Smooth muscle cell (in vitro differentiated cells): ENCODE measurements at regions not wholly inside any gene's neighbourhood (a gene's known extent, or its start where the extent isn't known, plus 50 kb on each side); places are given as distances from the start of the nearest gene placed in this dataset.

Source experiments
- DNase-seq: peaks from one replicate; lab custom pipeline; 2025; ENCODE audit not compliant: unreplicated experiment; lab: John Stamatoyannopoulos, UW
- H2AFZ ChIP-seq: fragments of 200-600 bp; sonication (generic); 2 replicates; pipeline ENCODE4 v1.6.0; 2016; ENCODE audit warnings: antibody characterized with exemption, low read depth, mild to moderate bottlenecking
- H3F3A ChIP-seq: fragments of 200-600 bp; sonication (generic); 2 replicates; pipeline ENCODE4 v1.6.0; 2017; ENCODE audit warnings: antibody characterized with exemption, low read depth
- H3K27ac ChIP-seq: fragments of 200-600 bp; sonication (generic); 2 replicates; pipeline ENCODE4 v1.5.1; 2016; ENCODE audit warnings: low read depth, mild to moderate bottlenecking
- H3K27me3 ChIP-seq: fragments of 200-600 bp; sonication (generic); 2 replicates; pipeline ENCODE4 v1.6.1; 2016; ENCODE audit warnings: low read depth, mild to moderate bottlenecking
- H3K36me3 ChIP-seq: fragments of 200-600 bp; sonication (generic); 2 replicates; pipeline ENCODE4 v1.5.1; 2016; ENCODE audit warnings: low read depth
- H3K4me1 ChIP-seq: fragments of 200-600 bp; sonication (generic); 2 replicates; pipeline ENCODE4 v1.5.1; 2016; ENCODE audit warnings: low read depth
- H3K4me2 ChIP-seq: fragments of 200-600 bp; sonication (generic); 2 replicates; pipeline ENCODE4 v1.6.0; 2016; ENCODE audit warnings: mild to moderate bottlenecking
- H3K4me3 ChIP-seq: fragments of 200-600 bp; sonication (generic); 2 replicates; pipeline ENCODE4 v1.5.1; 2016; ENCODE audit warnings: mild to moderate bottlenecking
- H3K79me2 ChIP-seq: fragments of 200-600 bp; sonication (generic); 2 replicates; pipeline ENCODE4 v1.6.0; 2016; ENCODE audit warnings: low read depth, mild to moderate bottlenecking
- H3K9ac ChIP-seq: fragments of 200-600 bp; sonication (generic); 2 replicates; pipeline ENCODE4 v1.6.0; 2016; ENCODE audit warnings: low read depth
- H3K9me3 ChIP-seq: fragments of 200-600 bp; sonication (generic); replicated peaks from 2 replicates; pipeline ENCODE4 v1.5.1; 2016; ENCODE audit warnings: low read depth
- H4K20me1 ChIP-seq: fragments of 200-600 bp; sonication (generic); 2 replicates; pipeline ENCODE4 v1.6.0; 2016; ENCODE audit warnings: low read depth
- WGBS: methylation state at CpG from one replicate; pipeline ENCODE4 v1.1.7; 2016; ENCODE audit warnings: low lambda C conversion rate; 5-methylcytosine and 5-hydroxymethylcytosine counted together
- TF ChIP-seq, protein P1 (sequence below): fragments of 200-600 bp; sonication (generic); IDR thresholded peaks from 2 replicates; pipeline ENCODE4 v1.5.1; 2017; ENCODE audit warnings: borderline replicate concordance, mild to moderate bottlenecking, antibody characterized with exemption; ENCODE audit not compliant: insufficient read depth, poor library complexity, severe bottlenecking

GRCh38 chr6:90413867-90414266 lies 117.2 kb upstream of the BACH2 start:
- Histone ChIP-seq H3K9ac (peak overlapping the region; percentile 26), H3F3A (peaks cover 4% of the 10 kb centered on the region), H3K4me3 (peak overlapping the region; percentile 39), H3K27ac (no peak overlapping the region), H2AFZ (peak overlapping the region; percentile 75), H3K27me3 (no peaks in the 10 kb centered on the region), H3K4me2 (peak overlapping the region; percentile 84), H3K36me3 (no peaks in the 10 kb centered on the region), H4K20me1 (no peaks in the 10 kb centered on the region), H3K9me3 (no peaks in the 10 kb centered on the region), H3K4me1 (peaks cover 10% of the 10 kb centered on the region), H3K79me2 (no peaks in the 10 kb centered on the region)
- no peak for DNase-seq
- TF ChIP-seq, protein P1, sequence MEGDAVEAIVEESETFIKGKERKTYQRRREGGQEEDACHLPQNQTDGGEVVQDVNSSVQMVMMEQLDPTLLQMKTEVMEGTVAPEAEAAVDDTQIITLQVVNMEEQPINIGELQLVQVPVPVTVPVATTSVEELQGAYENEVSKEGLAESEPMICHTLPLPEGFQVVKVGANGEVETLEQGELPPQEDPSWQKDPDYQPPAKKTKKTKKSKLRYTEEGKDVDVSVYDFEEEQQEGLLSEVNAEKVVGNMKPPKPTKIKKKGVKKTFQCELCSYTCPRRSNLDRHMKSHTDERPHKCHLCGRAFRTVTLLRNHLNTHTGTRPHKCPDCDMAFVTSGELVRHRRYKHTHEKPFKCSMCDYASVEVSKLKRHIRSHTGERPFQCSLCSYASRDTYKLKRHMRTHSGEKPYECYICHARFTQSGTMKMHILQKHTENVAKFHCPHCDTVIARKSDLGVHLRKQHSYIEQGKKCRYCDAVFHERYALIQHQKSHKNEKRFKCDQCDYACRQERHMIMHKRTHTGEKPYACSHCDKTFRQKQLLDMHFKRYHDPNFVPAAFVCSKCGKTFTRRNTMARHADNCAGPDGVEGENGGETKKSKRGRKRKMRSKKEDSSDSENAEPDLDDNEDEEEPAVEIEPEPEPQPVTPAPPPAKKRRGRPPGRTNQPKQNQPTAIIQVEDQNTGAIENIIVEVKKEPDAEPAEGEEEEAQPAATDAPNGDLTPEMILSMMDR = no peak
- 3% methylated on average over 8 of the region's 8 CpGs for WGBS

- Histone ChIP-seq H3F3A (peaks cover 4% of the 10 kb centered on the region), H3K9ac (peak overlapping the region; percentile 26), H3K9me3 (no peaks in the 10 kb centered on the region), H3K27ac (no peak overlapping the region), H3K27me3 (no peaks in the 10 kb centered on the region), H4K20me1 (no peaks in the 10 kb centered on the region), H3K4me2 (peak overlapping the region; percentile 84), H3K79me2 (no peaks in the 10 kb centered on the region), H3K4me1 (peaks cover 10% of the 10 kb centered on the region), H3K36me3 (no peaks in the 10 kb centered on the region), H3K4me3 (peak overlapping the region; percentile 39), H2AFZ (peak overlapping the region; percentile 75)
- 57% methylated on average over 14 of the region's 14 CpGs for WGBS
- TF ChIP-seq, protein P1 = no peak
- DNase-seq = no peak
Observed at GRCh38 chr6:90413396-90413795, 116.8 kb upstream of the BACH2 start.

DNA sequence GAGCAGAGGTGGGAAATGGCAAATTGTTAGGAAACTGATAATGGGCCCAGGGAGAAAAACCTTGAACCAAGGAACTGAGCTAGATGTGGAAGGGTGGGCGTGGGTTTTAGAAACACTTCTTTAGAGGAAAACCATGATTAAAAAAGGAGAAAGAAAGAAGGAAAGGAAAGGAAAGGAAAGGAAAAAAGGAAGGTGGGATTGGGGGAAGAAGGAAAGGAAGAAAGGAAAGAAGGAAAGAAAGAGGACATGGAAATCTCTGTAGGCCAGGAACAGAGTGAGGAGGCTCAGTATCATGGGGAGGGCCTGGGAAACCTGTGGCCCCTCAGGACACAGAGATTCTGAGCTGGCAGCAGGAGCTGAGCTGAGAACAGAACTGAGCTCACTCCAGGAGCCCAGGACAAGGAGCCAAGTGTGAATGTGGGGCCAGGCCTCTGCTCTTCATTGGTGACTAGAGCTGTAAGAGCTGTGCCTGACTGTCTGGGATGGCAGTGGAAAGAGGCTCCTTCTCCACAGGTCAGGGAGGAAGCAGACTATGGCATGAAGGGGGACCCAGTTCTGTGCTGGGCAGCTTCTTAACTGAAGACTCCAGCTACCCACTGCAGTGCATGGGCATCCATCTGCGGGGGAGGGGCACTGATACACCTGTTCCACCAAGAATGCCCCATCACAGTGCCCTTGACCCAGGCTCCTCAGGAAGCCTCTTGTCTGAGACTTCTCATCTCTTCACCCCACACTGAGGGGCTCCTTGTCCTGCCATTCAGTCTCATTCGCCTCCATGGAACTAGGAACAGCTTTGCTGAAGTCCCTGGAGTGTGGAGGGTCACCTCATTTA lies 116.1 kb upstream of the BACH2 start:
- H3K4me2 ChIP-seq = no peak overlapping the region

More for the DNA sequence above, 116.1 kb upstream of the BACH2 start:
- Histone ChIP-seq H3K27ac (peak overlapping the region; percentile 47), H4K20me1 (no peaks in the 10 kb centered on the region), H3K9ac (no peak overlapping the region), H3K79me2 (no peaks in the 10 kb centered on the region), H2AFZ (no peak overlapping the region), H3K36me3 (no peaks in the 10 kb centered on the region), H3K9me3 (no peaks in the 10 kb centered on the region), H3K4me1 (peaks cover 10% of the 10 kb centered on the region), H3K27me3 (no peaks in the 10 kb centered on the region), H3F3A (peaks cover 4% of the 10 kb centered on the region), H3K4me3 (no peak overlapping the region)
- TF ChIP-seq, protein P1 = no peak
- no peak for DNase-seq
- 63% methylated on average over 3 of the region's 3 CpGs for WGBS
